Body of pancreas (tissue), 4 donors: ENCODE measurements at regions not wholly inside any gene's neighbourhood (a gene's known extent, or its start where the extent isn't known, plus 50 kb on each side); places are given as distances from the start of the nearest gene placed in this dataset.

Experiments used
- ATAC-seq: fragments of 150-250 bp; one replicate; pipeline ENCODE4 v1.9.1; 2016
- DNase-seq, 4 donors: peaks; one replicate each; pipeline ENCODE4 v3.0.0-alpha.2; 2019
- H3K27ac ChIP-seq, 4 donors: fragments of 200-600 bp; sonication (generic); 1 replicate in 3 of 4; 2 replicates in 1 of 4; pipeline versions ENCODE4 v1.5.1 to v1.6.1; 2016 to 2019; ENCODE audit warnings: mild to moderate bottlenecking in 1 of 4, mixed read lengths in 1 of 4, moderate library complexity in 1 of 4
- H3K27me3 ChIP-seq, 2 donors: fragments of 200-600 bp; sonication (generic); one replicate each; pipeline ENCODE4 v1.6.0; 2016; ENCODE audit warnings: mild to moderate bottlenecking in 1 of 2
- H3K36me3 ChIP-seq, 2 donors: fragments of 200-600 bp; sonication (generic); replicated peaks in 1 of 2; 2 replicates each; pipeline ENCODE4 v1.5.1; 2016; ENCODE audit warnings: low read depth in 2 of 2; ENCODE audit not compliant: insufficient read depth in 1 of 2
- H3K4me1 ChIP-seq: fragments of 200-600 bp; sonication (generic); one replicate; pipeline ENCODE4 v1.6.0; 2016
- H3K4me3 ChIP-seq, 2 donors: fragments of 200-600 bp; sonication (generic); 1 replicate in 1 of 2; 2 replicates in 1 of 2; pipeline ENCODE4 v1.5.1; 2016 to 2019
- H3K9me3 ChIP-seq, 3 donors: fragments of 200-600 bp; sonication (generic); 1 replicate in 2 of 3; 2 replicates in 1 of 3; pipeline ENCODE4 v1.5.1; 2016
- POLR2A ChIP-seq, 3 donors: fragments of 450-650 bp; IDR thresholded peaks; one replicate each; pipeline ENCODE4 v1.6.1; 2016; ENCODE audit warnings: antibody characterized with exemption in 3 of 3, mild to moderate bottlenecking in 2 of 3
- WGBS, 2 donors: methylation state at CpG; one replicate each; pipeline ENCODE4 v1.1.5; 2017; 5-methylcytosine and 5-hydroxymethylcytosine counted together
- intact Hi-C: fragments of 100-400 bp; cut with DNase I; formaldehyde crosslinking; loops from one replicate; pipeline ENCODE4 v1.15.1; 2023
- TF ChIP-seq, protein P1 (sequence below), 7 experiments: fragments of 450-650 bp in 4 of 7; fragments of 200-600 bp in 3 of 7; sonication (generic) in 3 of 7; IDR thresholded peaks; one replicate each; pipeline ENCODE4 v1.5.1; 2016 to 2019; ENCODE audit warnings: antibody characterized with exemption in 7 of 7

DNA sequence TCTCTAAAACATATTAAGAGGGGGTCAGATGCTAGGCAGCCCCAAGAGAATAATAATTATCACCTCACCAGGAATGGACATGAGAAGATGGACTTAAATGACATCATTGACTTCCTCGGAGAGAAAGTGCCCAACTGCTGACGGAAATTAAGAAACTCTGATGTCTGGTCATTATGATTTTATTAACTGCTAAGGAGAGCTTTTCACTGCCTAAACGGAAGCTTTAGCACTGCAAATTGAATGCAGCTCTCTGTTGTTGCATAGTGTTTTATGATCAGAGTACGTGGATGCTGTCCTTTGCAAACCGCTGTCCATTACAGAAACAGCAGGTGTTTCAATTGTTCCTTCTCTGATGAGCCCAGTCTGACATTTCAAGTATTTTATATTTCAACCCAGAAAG, 89.4 kb upstream of the GALNT17 start:
- intact Hi-C loops: no loop called here
- no peak overlapping the region for H3K4me3 ChIP-seq
- 65 to 81% methylated on average over 5 of the region's 5 CpGs for WGBS, 2 donors

DNA sequence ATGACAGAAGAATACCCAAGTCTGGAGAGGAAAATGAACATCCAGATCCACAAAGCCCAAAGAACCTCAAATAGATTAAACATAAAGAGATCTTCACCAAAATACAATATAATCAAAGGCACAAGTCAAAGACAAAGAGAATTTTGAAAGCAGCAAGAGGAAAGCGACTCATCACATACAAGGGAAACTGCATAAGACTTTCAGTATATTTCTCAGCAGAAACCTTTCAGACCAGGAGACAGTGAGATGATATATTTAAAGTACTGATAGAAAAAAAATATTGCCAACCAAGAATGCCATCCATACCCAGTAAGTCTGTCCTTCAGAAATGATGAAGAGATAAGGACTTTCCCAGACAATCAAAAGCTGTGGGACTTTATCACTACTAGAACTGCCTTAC, 81.5 kb upstream of the GALNT17 start:
- Histone ChIP-seq H3K27ac (no peak overlapping the region), H3K36me3 (no peaks in the 10 kb centered on the region), H3K4me3 (no peak overlapping the region), H3K9me3 (peaks cover 0 to 14% (median 0%) of the 10 kb centered on the region in 3 donors), H3K4me1 (no peaks in the 10 kb centered on the region), H3K27me3 (no peaks in the 10 kb centered on the region)
- ATAC-seq: no peak
- TF ChIP-seq, protein P1, sequence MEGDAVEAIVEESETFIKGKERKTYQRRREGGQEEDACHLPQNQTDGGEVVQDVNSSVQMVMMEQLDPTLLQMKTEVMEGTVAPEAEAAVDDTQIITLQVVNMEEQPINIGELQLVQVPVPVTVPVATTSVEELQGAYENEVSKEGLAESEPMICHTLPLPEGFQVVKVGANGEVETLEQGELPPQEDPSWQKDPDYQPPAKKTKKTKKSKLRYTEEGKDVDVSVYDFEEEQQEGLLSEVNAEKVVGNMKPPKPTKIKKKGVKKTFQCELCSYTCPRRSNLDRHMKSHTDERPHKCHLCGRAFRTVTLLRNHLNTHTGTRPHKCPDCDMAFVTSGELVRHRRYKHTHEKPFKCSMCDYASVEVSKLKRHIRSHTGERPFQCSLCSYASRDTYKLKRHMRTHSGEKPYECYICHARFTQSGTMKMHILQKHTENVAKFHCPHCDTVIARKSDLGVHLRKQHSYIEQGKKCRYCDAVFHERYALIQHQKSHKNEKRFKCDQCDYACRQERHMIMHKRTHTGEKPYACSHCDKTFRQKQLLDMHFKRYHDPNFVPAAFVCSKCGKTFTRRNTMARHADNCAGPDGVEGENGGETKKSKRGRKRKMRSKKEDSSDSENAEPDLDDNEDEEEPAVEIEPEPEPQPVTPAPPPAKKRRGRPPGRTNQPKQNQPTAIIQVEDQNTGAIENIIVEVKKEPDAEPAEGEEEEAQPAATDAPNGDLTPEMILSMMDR (IDR thresholded peaks at IDR 0.05): no peak
- TF ChIP-seq POLR2A (IDR thresholded peaks at IDR 0.05): no peak
- DNase-seq: no peak
- 75 to 92% methylated on average over 1 of the region's 1 CpG for WGBS, 2 donors
- intact Hi-C loops: no loop called here

More for the DNA sequence above, 89.4 kb upstream of the GALNT17 start:
- Histone ChIP-seq H3K9me3 (no peaks in the 10 kb centered on the region), H3K4me1 (no peaks in the 10 kb centered on the region), H3K27me3 (no peaks in the 10 kb centered on the region), H3K36me3 (no peaks in the 10 kb centered on the region), H3K27ac (no peak overlapping the region)
- ATAC-seq (no peak), DNase-seq (no peak)
- no peak for TF ChIP-seq POLR2A (IDR thresholded peaks at IDR 0.05)
- TF ChIP-seq, protein P1 (IDR thresholded peaks at IDR 0.05): no peak

DNA sequence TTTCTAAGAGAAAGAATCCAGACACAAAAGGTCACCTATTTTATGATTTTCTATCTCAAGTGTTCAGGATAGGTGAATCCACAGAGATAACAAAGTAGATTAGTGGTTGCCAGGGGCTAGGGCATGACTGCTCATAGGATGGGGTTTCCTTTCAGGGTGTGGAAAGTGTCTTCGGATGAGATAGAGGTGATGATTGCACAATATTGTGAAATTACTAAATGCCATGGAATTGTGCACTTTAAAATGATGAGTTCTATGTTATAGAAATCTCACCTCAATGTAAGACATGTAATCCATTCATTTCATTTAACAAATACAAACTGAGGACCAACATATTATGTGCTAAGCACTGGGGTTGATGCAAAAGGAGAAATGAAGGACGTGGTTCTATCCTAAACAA, 76.4 kb upstream of the GALNT17 start:
- TF ChIP-seq POLR2A (IDR thresholded peaks at IDR 0.05): no peak
- DNase-seq (no peak), ATAC-seq (no peak)
- 74 to 91% methylated on average over 2 of the region's 2 CpGs for WGBS, 2 donors
- no peaks in the 10 kb centered on the region for H3K4me1 ChIP-seq
- no peak overlapping the region for H3K27ac ChIP-seq
- peaks cover 0 to 14% (median 0%) of the 10 kb centered on the region in 3 donors for H3K9me3 ChIP-seq
- no peak overlapping the region for H3K4me3 ChIP-seq
- no peaks in the 10 kb centered on the region for H3K36me3 ChIP-seq
- intact Hi-C loops: no loop called here
- H3K27me3 ChIP-seq: no peaks in the 10 kb centered on the region

DNA sequence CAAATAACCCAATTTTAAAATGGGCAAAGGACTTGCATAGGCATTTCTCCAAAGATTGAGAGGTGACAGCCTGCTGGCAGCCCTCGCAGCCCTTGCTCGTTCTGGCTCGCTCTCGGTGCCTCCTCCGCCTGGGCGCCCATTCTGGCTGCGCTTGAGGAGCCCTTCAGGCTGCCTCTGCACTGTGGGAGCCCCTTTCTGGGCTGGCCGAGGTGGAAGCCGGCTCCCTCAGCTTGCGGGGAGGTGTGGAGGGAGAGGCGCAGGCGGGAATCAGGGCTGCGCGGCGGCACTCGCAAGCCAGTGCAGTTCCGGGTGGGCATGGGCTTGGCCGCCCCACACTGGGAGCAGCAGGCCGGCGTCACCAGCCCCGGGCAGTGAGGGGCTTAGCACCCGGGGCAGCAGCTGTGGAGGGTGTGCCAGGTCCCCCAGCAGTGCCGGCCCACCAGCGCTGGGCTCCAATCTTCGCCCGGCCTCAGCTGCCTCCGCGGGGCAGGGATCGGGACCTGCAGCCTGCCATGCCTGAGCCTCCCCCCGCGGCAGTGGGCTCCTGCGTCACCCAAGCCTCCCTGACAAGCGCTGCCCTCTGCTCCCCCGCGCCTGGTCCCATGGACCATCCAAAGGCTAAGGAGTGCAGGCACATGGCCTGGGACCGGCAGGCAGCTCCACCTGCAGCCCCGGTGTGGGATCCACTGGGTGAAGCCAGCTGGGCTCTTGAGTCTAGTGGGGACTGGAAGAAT, 54.0 kb upstream of the GALNT17 start:
- ATAC-seq: no peak
- no peak for DNase-seq
- Histone ChIP-seq H3K4me3 (no peak overlapping the region), H3K36me3 (no peaks in the 10 kb centered on the region), H3K4me1 (no peaks in the 10 kb centered on the region), H3K27ac (no peak overlapping the region), H3K9me3 (no peaks in the 10 kb centered on the region), H3K27me3 (no peaks in the 10 kb centered on the region)
- WGBS, 2 donors: 89 to 100% methylated on average over 6 to 23 of the region's 37 CpGs
- TF ChIP-seq, protein P1 (IDR thresholded peaks at IDR 0.05): no peak
- no peak for TF ChIP-seq POLR2A (IDR thresholded peaks at IDR 0.05)
- intact Hi-C loops: no loop called here
